Dedifferentiated amniotic fluid mesenchymal stem cell (primary cell): ENCODE measurements at regions not wholly inside any gene's neighbourhood (a gene's known extent, or its start where the extent isn't known, plus 50 kb on each side); places are given as distances from the start of the nearest gene placed in this dataset.

ENCODE experiments used
- DNase-seq: peaks from one replicate; pipeline ENCODE4 v3.0.0-alpha.2; 2016; ENCODE audit errors: extremely low spot score

- peak; percentile 54 for DNase-seq
Observed at GRCh38 chr18:73791081-73791480, 356.6 kb downstream of the FBXO15 start.

- no peak for DNase-seq
Observed at GRCh38 chr18:73790587-73790986, 357.0 kb downstream of the FBXO15 start.

GRCh38 chr18:73787316-73787715 is 360.3 kb downstream of the FBXO15 start:
- DNase-seq, result no peak

GRCh38 chr18:73785300-73785699 is 362.3 kb downstream of the FBXO15 start:
- no peak for DNase-seq

- no peak for DNase-seq
Observed at GRCh38 chr18:73784853-73785252, 362.8 kb downstream of the FBXO15 start.

- no peak for DNase-seq
Observed at GRCh38 chr18:73782405-73782804, 365.2 kb downstream of the FBXO15 start.

- DNase-seq, result no peak
Observed at GRCh38 chr18:73780218-73780617, 367.4 kb downstream of the FBXO15 start.

GRCh38 chr18:73778032-73778359 is 369.6 kb downstream of the FBXO15 start:
- no peak for DNase-seq

- DNase-seq, result no peak
Observed at GRCh38 chr18:73777356-73778031, 370.1 kb downstream of the FBXO15 start.

GRCh38 chr18:73774811-73775509 is 372.7 kb downstream of the FBXO15 start:
- no peak for DNase-seq

- no peak for DNase-seq
Observed at GRCh38 chr18:73768043-73768442, 379.6 kb downstream of the FBXO15 start.

GRCh38 chr18:73766910-73767515 is 380.6 kb downstream of the FBXO15 start:
- DNase-seq, result no peak

GRCh38 chr18:73758446-73758845 is 389.2 kb downstream of the FBXO15 start:
- no peak for DNase-seq

GRCh38 chr18:73756256-73757091 is 391.2 kb downstream of the FBXO15 start:
- DNase-seq, result no peak

- no peak for DNase-seq
Observed at GRCh38 chr18:73752965-73753364, 394.7 kb downstream of the FBXO15 start.

- DNase-seq, result no peak
Observed at GRCh38 chr18:73752546-73752945, 395.1 kb downstream of the FBXO15 start.

- no peak for DNase-seq
Observed at GRCh38 chr18:73750052-73750451, 397.6 kb downstream of the FBXO15 start.

GRCh38 chr18:73749304-73749703 is 398.3 kb downstream of the FBXO15 start:
- DNase-seq, result no peak

- no peak for DNase-seq
Observed at GRCh38 chr18:73748731-73749130, 398.9 kb downstream of the FBXO15 start.

GRCh38 chr18:73746101-73746500 is 401.5 kb downstream of the FBXO15 start:
- no peak for DNase-seq

- no peak for DNase-seq
Observed at GRCh38 chr18:73742957-73743356, 404.7 kb downstream of the FBXO15 start.

GRCh38 chr18:73741946-73742345 is 405.7 kb downstream of the FBXO15 start:
- no peak for DNase-seq
